Heart right ventricle (tissue), 16 donors: ENCODE measurements at regions not wholly inside any gene's neighbourhood (a gene's known extent, or its start where the extent isn't known, plus 50 kb on each side); places are given as distances from the start of the nearest gene placed in this dataset.
A peak's percentile ranks its signal among the peaks of the same experiment; 100 is the strongest.

ENCODE experiments used
- ATAC-seq, 8 donors: fragments of 200-7000 bp; cut with Tn5 transposase; one replicate each; pipeline ENCODE4 v1.9.1; 2020; ENCODE audit warnings: mild to moderate bottlenecking in 8 of 8, moderate library complexity in 8 of 8, moderate number of reproducible peaks in 1 of 8
- DNase-seq, 2 donors: peaks; one replicate each; pipeline ENCODE4 v3.0.0-alpha.2; 2020
- H3K27ac ChIP-seq, 10 donors: fragments of 200-600 bp; sonication (generic) in 2 of 10; one replicate each; pipeline versions ENCODE4 v1.5.0 to v1.8.0; 2020 to 2022; ENCODE audit warnings: mild to moderate bottlenecking in 3 of 10
- H3K27me3 ChIP-seq, 7 donors: fragments of 200-600 bp; one replicate each; pipeline ENCODE4 v1.8.0; 2021 to 2022; ENCODE audit warnings: mild to moderate bottlenecking in 2 of 7
- H3K36me3 ChIP-seq, 9 donors: fragments of 200-600 bp; sonication (generic) in 1 of 9; one replicate each; pipeline versions ENCODE4 v1.5.0 to v1.8.0; 2020 to 2022; ENCODE audit warnings: mild to moderate bottlenecking in 2 of 9
- H3K4me1 ChIP-seq, 9 donors: fragments of 200-600 bp; sonication (generic) in 1 of 9; one replicate each; pipeline versions ENCODE4 v1.5.0 to v1.8.0; 2020 to 2022; ENCODE audit warnings: mild to moderate bottlenecking in 4 of 9
- H3K4me3 ChIP-seq, 10 donors: fragments of 200-600 bp; sonication (generic) in 2 of 10; one replicate each; pipeline versions ENCODE4 v1.5.0 to v1.8.0; 2020 to 2022; ENCODE audit warnings: mild to moderate bottlenecking in 7 of 10, moderate library complexity in 2 of 10
- H3K9me3 ChIP-seq, 11 donors: fragments of 200-600 bp in 10 of 11; sonication (generic) in 2 of 11; one replicate each; pipeline versions ENCODE4 v1.5.0 to v1.8.0; 2013 to 2022; ENCODE audit warnings: mild to moderate bottlenecking in 2 of 11, control low read depth in 1 of 11, moderate library complexity in 1 of 11
- CTCF ChIP-seq, 9 donors: fragments of 200-600 bp; sonication (generic) in 2 of 9; IDR thresholded peaks; one replicate each; pipeline versions ENCODE4 v1.5.0 to v1.8.0; 2021 to 2022; ENCODE audit warnings: antibody characterized with exemption in 9 of 9, mild to moderate bottlenecking in 5 of 9, moderate library complexity in 1 of 9
- WGBS, 2 donors: extraction: QIAGEN DNeasy Blood & Tissue Kit; methylation state at CpG; one replicate each; pipeline ENCODE4 v1.1.7; 2013; ENCODE audit warnings: inconsistent platforms in 1 of 2; 5-methylcytosine and 5-hydroxymethylcytosine counted together
- intact Hi-C, 10 donors: fragments of 100-400 bp; cut with DNase I; formaldehyde crosslinking; loops; one replicate each; pipeline versions ENCODE4 v1.11.1 to v1.14.2; 2022
- donor health status: Arrhythmogenic right ventricular cardiomyopathy.
- donor health status: ischemic (EF 13 %, LVEDD 7.1; RV severe dilation, severe dysfunction).
- donor health status: healthy with polysubstance abuse.
- donor health status: DM: no; HTN: yes; CAD: no.
- donor health status: DM: no; HTN: no; CAD: no.
- donor health status: ischemic (EF 25% LVEDD 6.9; RV normal size, moderate dysfunction).
- donor health status: ischemic (EF 25% LVEDD 5.7; RV mildly dilated, moderate dysfunction).
- donor health status: healthy.
- donor health status: DM: yes; HTN: yes; CAD: no.
- donor health status: Ischemic cardiomyopathy.
- donor health status: ischemic (EF 35%, LVEDD 5.7; RV mildly dilated, moderate dysfunction).
- donor health status: nonischemic (EF 11% LVEDD 7.7; RV severe dilation, severe dysfunction).
- donor health status: DM: yes; HTN: yes; CAD: no.
- donor health status: PGD.
- donor health status: ischemic (EF 29% LVEDD 5.4; RV normal size, mild dysfunction).
- donor health status: nonischemic (EF 23%, LVEDD 6.1; RV moderate dilation, normal function).

GRCh38 chr13:38202740-38203139 lies 146.9 kb upstream of the UFM1 start:
- no peaks in the 10 kb centered on the region for H3K9me3 ChIP-seq
- H3K36me3 ChIP-seq: no peaks in the 10 kb centered on the region
- H3K4me1 ChIP-seq: no peaks in the 10 kb centered on the region
- H3K4me3 ChIP-seq: no peak overlapping the region
- ATAC-seq (no peak), DNase-seq (no peak)
- no peaks in the 10 kb centered on the region for H3K27me3 ChIP-seq
- H3K27ac ChIP-seq: no peak overlapping the region
- intact Hi-C loops: no loop called here
- WGBS, 2 donors: 78% methylated on average over 4 of the region's 4 CpGs
- TF ChIP-seq CTCF (IDR thresholded peaks at IDR 0.05): no peak

GRCh38 chr13:38191016-38191415 lies 158.6 kb upstream of the UFM1 start:
- TF ChIP-seq CTCF (IDR thresholded peaks at IDR 0.05): no peak
- no peak for ATAC-seq
- no peaks in the 10 kb centered on the region for H3K27me3 ChIP-seq
- intact Hi-C loops: no loop called here
- no peak for DNase-seq
- H3K4me1 ChIP-seq: no peaks in the 10 kb centered on the region
- no peak overlapping the region for H3K4me3 ChIP-seq
- no peak overlapping the region for H3K27ac ChIP-seq
- H3K36me3 ChIP-seq: no peaks in the 10 kb centered on the region
- H3K9me3 ChIP-seq: no peaks in the 10 kb centered on the region
- WGBS, 2 donors: 80 to 87% methylated on average over 3 of the region's 3 CpGs

DNA sequence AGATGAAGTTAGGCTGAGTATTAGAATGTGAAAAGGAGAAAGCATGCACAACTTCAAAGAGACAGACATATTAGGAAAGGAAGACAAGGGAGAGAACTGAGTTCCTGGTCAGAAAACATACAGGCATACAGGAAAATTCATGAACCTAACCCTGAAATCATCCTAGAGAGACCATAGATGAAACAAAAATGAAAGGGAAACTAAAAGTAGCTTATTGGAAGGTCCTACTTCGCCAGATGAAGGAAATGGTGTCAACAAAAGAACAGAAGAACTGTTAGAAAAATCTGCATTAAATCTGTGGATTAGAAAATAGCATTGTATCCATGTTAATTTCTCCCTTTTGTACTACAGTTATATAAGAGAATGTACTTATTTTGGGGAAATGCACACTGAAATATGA lies 169.0 kb upstream of the UFM1 start:
- no peak for TF ChIP-seq CTCF (IDR thresholded peaks at IDR 0.05)
- no peaks in the 10 kb centered on the region for H3K36me3 ChIP-seq
- no peaks in the 10 kb centered on the region for H3K9me3 ChIP-seq
- intact Hi-C loops: no loop called here
- ATAC-seq (no peak), DNase-seq (no peak)
- H3K4me3 ChIP-seq: peak overlapping the region in 6 of 10 donors; percentile 2 to 38 (median 20)
- WGBS, 2 donors: 41 to 64% methylated on average over 1 of the region's 1 CpG
- peak overlapping the region in 1 of 10 donors; percentile 16 for H3K27ac ChIP-seq
- H3K4me1 ChIP-seq: no peaks in the 10 kb centered on the region
- H3K27me3 ChIP-seq: no peaks in the 10 kb centered on the region

GRCh38 chr13:38180126-38180525 lies 169.5 kb upstream of the UFM1 start:
- ATAC-seq: no peak

More at GRCh38 chr13:38180126-38180525, 169.5 kb upstream of the UFM1 start:
- no peak for TF ChIP-seq CTCF (IDR thresholded peaks at IDR 0.05)
- WGBS, 2 donors: 65 to 80% methylated on average over 1 of the region's 1 CpG
- peak overlapping the region in 2 of 10 donors; percentile 2 to 30 for H3K4me3 ChIP-seq
- no peaks in the 10 kb centered on the region for H3K27me3 ChIP-seq
- peak overlapping the region in 1 of 10 donors; percentile 16 for H3K27ac ChIP-seq
- H3K36me3 ChIP-seq: no peaks in the 10 kb centered on the region
- H3K4me1 ChIP-seq: no peaks in the 10 kb centered on the region
- DNase-seq: no peak
- H3K9me3 ChIP-seq: no peaks in the 10 kb centered on the region
- intact Hi-C loops: no loop called here
